ENCODE measurements at regions not wholly inside any gene's neighbourhood (a gene's known extent, or its start where the extent isn't known, plus 50 kb on each side); places are given as distances from the start of the nearest gene placed in this dataset.

DNA sequence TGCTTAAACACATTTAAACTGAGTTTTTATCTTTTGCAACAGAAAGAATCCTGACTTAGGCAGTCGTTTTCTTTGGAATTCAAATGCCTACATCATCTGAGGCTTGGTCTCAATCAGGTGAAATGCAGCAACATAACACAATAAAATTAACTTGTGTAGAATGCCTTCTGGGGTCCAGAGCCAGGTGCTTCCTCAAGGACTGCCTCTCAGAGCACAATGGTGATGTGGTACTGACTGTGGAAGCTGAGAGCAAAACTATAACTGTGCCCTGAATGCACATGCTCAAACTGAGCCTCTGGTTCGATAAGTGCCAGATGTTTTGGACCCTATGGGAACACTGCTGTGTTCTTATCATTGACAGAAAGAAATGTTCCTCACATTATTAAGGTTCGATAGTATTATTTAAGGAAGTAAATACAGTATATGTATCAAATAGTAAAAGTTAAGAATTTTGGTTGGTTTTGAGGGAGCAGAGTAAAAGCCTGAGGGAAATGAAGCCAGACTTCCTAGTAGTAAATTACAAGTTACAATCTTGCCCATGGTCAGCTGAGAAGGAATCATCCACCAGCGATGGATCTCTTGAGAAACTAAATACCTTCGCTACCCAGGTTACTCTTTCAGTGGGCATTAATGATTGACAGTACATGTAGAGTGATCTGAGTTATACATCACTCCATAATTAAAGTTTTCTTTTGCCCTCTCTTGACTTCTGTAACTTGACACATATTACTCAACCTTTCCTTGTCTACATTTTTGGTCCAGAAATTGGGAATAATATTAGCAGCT is 122.9 kb upstream of the ATP2B1 start:
- Histone ChIP-seq H3K27me3 (replicated peaks; ENCODE audit: insufficient read depth) (no peaks in the 10 kb centered on the region), H3K36me3 (no peaks in the 10 kb centered on the region), H3K4me1 (ENCODE audit: control insufficient read depth in 1 of 2, low read depth in 2 of 2) (no peaks in the 10 kb centered on the region), H3K9me3 (no peaks in the 10 kb centered on the region), H3K4me3 (no peak overlapping the region), H3K27ac (no peak overlapping the region)
- no peak for ATAC-seq (ENCODE audit: insufficient number of reproducible peaks, low FRiP score, low read depth)
- DNase-seq (ENCODE audit: low spot score): no peak
- TF ChIP-seq, protein P1, sequence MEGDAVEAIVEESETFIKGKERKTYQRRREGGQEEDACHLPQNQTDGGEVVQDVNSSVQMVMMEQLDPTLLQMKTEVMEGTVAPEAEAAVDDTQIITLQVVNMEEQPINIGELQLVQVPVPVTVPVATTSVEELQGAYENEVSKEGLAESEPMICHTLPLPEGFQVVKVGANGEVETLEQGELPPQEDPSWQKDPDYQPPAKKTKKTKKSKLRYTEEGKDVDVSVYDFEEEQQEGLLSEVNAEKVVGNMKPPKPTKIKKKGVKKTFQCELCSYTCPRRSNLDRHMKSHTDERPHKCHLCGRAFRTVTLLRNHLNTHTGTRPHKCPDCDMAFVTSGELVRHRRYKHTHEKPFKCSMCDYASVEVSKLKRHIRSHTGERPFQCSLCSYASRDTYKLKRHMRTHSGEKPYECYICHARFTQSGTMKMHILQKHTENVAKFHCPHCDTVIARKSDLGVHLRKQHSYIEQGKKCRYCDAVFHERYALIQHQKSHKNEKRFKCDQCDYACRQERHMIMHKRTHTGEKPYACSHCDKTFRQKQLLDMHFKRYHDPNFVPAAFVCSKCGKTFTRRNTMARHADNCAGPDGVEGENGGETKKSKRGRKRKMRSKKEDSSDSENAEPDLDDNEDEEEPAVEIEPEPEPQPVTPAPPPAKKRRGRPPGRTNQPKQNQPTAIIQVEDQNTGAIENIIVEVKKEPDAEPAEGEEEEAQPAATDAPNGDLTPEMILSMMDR (IDR thresholded peaks at IDR 0.05): no peak

DNA sequence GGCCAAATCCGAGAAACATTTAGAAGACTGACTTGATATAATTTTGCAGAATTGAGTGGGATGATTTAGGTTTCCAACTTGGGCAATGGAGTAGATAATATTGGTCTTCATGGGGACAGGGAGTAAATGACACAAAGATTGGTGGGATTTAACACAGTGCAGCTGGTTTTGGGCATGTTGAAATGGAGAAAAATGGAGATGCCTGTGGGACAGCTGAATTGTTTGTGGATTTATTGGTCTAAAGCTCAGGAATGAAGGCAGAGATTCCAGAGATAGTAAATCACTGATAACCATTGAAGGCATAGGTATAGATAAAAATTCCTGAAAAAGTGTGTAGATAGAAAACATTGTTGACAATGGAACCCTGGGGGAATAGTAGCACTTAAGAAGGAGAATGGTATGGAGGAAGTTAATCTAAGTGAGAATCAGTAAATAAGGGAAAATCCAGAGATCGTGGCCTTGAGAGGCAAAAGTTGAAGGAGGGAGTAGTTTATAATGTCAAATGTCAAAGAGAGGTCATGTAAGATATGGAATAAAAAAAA is 120.9 kb upstream of the ATP2B1 start:
- ATAC-seq (ENCODE audit: insufficient number of reproducible peaks, low FRiP score, low read depth) (no peak), DNase-seq (ENCODE audit: low spot score) (no peak)
- Histone ChIP-seq H3K4me3 (no peak overlapping the region), H3K9me3 (no peaks in the 10 kb centered on the region), H3K27me3 (replicated peaks; ENCODE audit: insufficient read depth) (no peaks in the 10 kb centered on the region), H3K4me1 (ENCODE audit: control insufficient read depth in 1 of 2, low read depth in 2 of 2) (no peaks in the 10 kb centered on the region), H3K36me3 (no peaks in the 10 kb centered on the region), H3K27ac (no peak overlapping the region)
- TF ChIP-seq, protein P1 (IDR thresholded peaks at IDR 0.05): no peak

DNA sequence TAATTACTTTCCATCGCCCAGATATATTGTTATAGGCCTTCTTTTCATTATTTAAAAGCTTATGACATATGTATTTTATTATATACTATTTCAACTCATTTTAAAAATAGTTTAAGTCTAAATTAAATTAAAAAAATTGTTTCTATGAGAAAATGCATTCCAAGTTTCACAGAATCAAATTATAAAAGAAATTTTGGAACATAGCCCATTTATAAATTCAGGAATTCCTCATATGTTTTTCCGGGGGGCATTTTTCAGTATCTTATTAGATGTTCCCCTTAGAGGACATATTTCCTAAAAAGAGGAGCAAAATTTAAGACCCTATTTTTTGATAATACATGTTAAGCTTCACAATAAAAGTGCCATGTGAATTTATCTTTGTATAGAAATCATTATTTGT is 119.9 kb upstream of the ATP2B1 start:
- H3K9me3 ChIP-seq: no peaks in the 10 kb centered on the region
- no peak overlapping the region for H3K4me3 ChIP-seq
- TF ChIP-seq, protein P1 (IDR thresholded peaks at IDR 0.05): no peak
- no peaks in the 10 kb centered on the region for H3K27me3 ChIP-seq (replicated peaks; ENCODE audit: insufficient read depth)
- no peaks in the 10 kb centered on the region for H3K4me1 ChIP-seq (ENCODE audit: control insufficient read depth in 1 of 2, low read depth in 2 of 2)
- DNase-seq (ENCODE audit: low spot score) (no peak), ATAC-seq (ENCODE audit: insufficient number of reproducible peaks, low FRiP score, low read depth) (no peak)
- H3K27ac ChIP-seq: no peak overlapping the region
- no peaks in the 10 kb centered on the region for H3K36me3 ChIP-seq

DNA sequence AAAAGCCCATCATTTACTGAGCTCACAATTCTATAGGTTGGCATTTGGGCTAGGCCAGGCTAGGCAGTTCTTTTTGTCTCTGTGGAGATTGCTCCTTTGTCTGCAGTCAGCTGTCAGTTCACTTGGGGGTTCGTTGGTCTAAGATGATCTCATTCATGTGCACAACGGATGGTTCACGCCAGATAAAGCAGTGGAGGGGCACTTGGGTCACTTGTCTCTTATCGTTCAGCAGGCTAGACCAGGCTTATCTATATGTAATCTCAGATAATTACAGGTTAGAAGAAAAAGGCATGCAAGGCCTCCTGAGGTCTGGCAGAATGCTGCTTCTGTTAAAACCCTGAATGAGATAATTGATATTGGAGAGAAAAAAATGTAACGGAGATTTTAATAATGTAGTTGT is 119.0 kb upstream of the ATP2B1 start:
- no peak for DNase-seq (ENCODE audit: low spot score)
- TF ChIP-seq, protein P1 (IDR thresholded peaks at IDR 0.05): no peak
- Histone ChIP-seq H3K36me3 (no peaks in the 10 kb centered on the region), H3K27me3 (replicated peaks; ENCODE audit: insufficient read depth) (no peaks in the 10 kb centered on the region), H3K9me3 (no peaks in the 10 kb centered on the region), H3K27ac (no peak overlapping the region), H3K4me3 (no peak overlapping the region), H3K4me1 (ENCODE audit: control insufficient read depth in 1 of 2, low read depth in 2 of 2) (no peaks in the 10 kb centered on the region)
- ATAC-seq (ENCODE audit: insufficient number of reproducible peaks, low FRiP score, low read depth): no peak

DNA sequence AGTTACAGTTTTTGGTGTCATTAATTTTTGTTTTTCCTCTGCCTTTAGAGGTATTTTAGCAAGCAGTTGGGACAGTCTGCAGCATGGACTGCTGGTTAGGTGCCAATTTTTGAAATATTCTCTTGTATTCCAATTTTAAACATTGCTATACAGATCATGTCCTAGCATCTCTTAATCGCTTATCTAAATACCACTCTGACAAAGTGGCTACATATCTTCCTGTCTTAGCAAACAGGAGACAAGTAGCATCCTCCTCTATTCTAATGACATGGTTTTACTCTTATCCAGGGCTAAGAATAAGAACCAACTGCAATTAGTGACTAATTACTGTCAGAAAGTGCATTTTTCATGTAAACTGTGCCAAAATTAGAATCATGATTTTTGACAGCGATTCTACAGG is 117.8 kb upstream of the ATP2B1 start:
- Histone ChIP-seq H3K4me1 (ENCODE audit: control insufficient read depth in 1 of 2, low read depth in 2 of 2) (no peaks in the 10 kb centered on the region), H3K27me3 (replicated peaks; ENCODE audit: insufficient read depth) (no peaks in the 10 kb centered on the region), H3K36me3 (no peaks in the 10 kb centered on the region), H3K27ac (no peak overlapping the region), H3K4me3 (no peak overlapping the region), H3K9me3 (no peaks in the 10 kb centered on the region)
- ATAC-seq (ENCODE audit: insufficient number of reproducible peaks, low FRiP score, low read depth) (no peak), DNase-seq (ENCODE audit: low spot score) (no peak)
- TF ChIP-seq, protein P1 (IDR thresholded peaks at IDR 0.05): no peak
